Activated CD8-positive, alpha-beta memory T cell treated with anti-CD3 and anti-CD28 coated beads for 36 hours (primary cell): ENCODE measurements at regions not wholly inside any gene's neighbourhood (a gene's known extent, or its start where the extent isn't known, plus 50 kb on each side); places are given as distances from the start of the nearest gene placed in this dataset.

ENCODE experiments used
- CTCF ChIA-PET: fragments of 350-600 bp; sonication (Branson Sonifier 250); formaldehyde crosslinking; loops from one replicate; lab custom pipeline; 2021; ENCODE audit warnings: antibody characterized with exemption; lab: Charles Lee
- POLR2A ChIA-PET: fragments of 350-600 bp; sonication (Branson Sonifier 250); formaldehyde crosslinking; loops from one replicate; lab custom pipeline; 2021; ENCODE audit warnings: antibody characterized with exemption; lab: Charles Lee

- CTCF ChIA-PET = interaction anchor here (0.6 to 0.8 kb wide), 2 partner anchors 17 to 910 kb away, joined by 3 to 4 read pairs; no protein-coding TSS in a partner anchor
- POLR2A ChIA-PET = no interaction called here
Measured at GRCh38 chr9:88077071-88077617, 61.1 kb downstream of the SPATA31C2 start.

DNA sequence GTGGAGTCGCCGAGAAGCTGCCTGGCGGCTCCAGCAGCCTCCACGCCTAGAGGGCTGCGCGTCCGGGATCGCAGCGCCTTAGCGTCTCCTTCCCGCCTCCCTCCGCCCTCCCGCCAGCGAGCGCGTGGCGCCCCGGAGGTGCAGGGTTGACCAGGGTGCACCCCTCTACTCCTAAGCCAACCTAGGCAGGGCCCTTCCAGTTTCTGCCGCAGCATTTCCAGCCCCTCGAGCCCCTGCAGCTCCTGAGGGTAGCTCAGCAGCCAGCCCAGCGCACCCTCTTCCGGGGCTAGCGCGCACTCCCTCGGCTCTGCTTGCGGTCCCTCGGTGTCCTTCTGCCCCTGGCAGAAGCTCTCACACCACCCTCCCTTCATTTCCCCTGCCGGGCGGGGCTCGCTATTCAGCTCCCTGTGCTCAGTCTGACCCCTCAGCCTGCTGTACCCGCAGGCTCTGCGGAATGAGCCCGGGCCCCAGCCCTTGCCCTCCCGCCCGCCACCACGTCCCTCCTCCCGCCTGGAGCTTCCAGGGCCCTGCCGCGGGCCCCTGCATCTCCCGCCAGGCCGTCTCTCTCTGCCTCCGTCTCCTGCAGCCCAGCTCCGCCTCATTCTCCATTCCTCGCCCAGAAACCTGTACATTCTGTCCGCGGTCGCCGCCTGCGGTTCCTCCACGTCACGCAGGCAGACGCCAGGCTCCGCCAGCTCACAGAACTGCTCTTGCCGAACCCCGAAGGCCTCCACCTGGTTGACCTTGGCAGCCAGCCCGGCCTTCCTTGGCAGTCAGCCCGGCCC, 61.8 kb downstream of the SPATA31C2 start:
- CTCF ChIA-PET = interaction anchor here (0.8 kb wide), 1 partner anchor 910 kb away, joined by 3 read pairs; no protein-coding TSS in a partner anchor
- POLR2A ChIA-PET = interaction anchor here (0.5 kb wide), 1 partner anchor 787 kb away, joined by 3 read pairs; no protein-coding TSS in a partner anchor

DNA sequence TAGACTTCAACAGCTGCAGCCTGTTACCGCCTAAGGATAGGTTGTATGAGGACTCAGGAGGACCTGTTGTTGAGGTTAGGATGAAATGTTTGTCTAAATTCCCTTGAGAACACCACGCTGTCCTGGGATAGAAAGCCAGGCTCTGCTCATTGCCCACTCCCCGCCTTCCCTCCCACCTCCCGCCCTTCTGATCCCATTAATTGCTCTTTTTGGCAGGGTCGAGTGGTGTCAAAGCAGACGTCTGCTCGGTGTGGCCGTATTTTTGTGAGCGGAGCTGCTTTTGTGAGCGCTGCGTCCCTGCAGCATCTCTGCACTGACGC, 62.3 kb downstream of the SPATA31C2 start:
- ChIA-PET POLR2A (interaction anchor here (0.5 kb wide), 1 partner anchor 787 kb away, joined by 3 read pairs; no protein-coding TSS in a partner anchor), CTCF (no interaction called here)

DNA sequence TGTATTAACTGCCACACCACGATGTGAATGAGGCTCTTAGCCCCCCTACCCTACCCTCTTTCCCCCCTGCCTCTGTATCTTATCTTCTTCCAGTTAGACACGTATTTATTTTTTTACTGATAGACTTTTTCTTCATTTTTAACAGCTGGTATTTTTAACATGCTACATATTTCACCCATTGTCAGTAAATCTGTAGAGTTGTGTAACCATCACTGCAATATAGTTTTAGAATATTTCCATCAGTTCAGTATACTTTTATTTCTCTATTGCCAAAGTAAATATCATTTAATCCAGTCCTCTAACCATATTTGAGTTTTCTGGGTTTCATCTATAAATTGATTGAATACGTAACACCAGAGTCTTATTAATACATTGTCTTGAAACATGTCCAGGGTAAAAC, 62.8 kb downstream of the SPATA31C2 start:
- ChIA-PET POLR2A (no interaction called here), CTCF (no interaction called here)

- ChIA-PET CTCF (no interaction called here), POLR2A (no interaction called here)
Measured at GRCh38 chr9:88074931-88075330, 63.3 kb downstream of the SPATA31C2 start.

DNA sequence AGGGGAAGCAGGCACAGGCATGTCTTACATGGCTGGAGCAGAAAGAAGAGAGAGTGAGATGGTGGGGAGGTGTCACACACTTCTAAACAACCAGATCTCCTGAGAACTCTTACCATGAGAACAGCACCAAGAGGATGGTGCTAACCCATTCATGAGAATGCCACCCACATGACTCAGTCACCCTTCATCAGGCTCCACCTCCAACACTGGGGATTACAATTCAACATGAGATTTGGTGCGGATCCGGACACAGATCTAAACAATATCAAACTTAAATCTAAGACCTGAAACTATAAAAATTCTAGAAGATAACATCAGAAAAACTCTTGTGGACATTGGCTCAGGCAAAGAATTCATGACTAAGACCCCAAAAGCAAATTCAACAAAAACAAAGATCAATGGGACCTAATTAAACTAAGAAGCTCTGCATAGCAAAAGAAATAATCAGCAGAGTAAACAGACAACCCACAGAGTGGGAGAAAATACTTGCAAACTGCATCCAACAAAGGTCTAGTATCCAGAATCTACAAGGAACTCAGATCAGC, 65.4 kb downstream of the SPATA31C2 start:
- ChIA-PET POLR2A (no interaction called here), CTCF (no interaction called here)

DNA sequence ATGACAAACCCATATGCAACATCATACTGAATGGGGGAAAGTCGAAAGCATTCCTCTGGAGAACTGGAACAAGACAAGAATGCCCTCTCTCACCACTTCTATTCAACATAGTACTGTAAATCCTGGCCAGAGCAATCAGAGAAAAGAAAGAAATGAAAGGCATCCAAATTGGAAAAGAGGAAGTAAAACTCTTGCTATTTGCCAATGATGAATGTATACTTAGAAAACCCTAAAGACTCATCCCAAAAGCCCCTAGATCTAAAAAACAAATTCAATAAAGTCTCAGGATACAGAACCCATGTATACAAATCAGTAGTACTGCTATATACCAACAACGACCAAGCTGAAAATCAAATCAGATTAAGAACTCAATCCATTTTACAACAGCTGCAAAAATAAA, 66.9 kb downstream of the SPATA31C2 start:
- ChIA-PET CTCF (no interaction called here), POLR2A (no interaction called here)

DNA sequence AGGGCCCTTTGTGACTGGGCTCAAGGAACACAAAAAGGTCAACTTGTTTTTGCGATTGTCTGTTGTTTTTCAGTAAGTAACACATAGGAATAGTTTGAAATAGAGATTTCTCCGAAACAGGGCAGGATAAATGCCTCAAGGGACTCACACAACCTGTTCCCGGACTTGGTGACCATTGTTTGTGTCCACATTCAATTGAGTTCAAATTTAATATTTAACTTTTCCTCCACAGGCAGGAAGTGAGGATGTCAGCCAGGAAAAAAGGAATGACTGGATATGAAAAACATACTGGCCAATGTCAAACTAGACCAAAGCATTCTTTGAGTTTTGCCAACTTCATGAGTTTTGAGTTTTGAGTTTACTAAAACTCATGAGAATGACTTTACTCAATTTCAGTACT, 72.7 kb downstream of the SPATA31C2 start:
- POLR2A ChIA-PET = no interaction called here
- CTCF ChIA-PET = no interaction called here

DNA sequence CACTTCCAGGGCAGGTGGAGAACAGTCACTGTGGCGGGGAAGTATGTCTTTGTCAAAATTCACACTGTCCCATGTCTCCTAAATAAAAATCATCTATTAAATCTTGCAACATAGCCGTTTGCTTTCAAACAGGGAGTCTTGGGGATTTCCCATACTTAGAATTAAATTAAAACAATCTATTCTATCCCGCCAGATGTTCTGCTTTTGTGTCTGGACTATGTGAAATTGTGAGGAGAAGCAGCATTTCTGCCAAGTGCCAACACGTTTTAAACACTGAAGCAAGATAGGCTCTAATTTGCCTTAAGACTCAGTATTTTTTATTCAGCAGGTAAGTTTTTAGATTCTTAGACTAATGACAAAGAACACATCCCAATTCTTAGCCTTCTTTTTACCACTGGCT, 73.7 kb downstream of the SPATA31C2 start:
- CTCF ChIA-PET = no interaction called here
- POLR2A ChIA-PET = no interaction called here

DNA sequence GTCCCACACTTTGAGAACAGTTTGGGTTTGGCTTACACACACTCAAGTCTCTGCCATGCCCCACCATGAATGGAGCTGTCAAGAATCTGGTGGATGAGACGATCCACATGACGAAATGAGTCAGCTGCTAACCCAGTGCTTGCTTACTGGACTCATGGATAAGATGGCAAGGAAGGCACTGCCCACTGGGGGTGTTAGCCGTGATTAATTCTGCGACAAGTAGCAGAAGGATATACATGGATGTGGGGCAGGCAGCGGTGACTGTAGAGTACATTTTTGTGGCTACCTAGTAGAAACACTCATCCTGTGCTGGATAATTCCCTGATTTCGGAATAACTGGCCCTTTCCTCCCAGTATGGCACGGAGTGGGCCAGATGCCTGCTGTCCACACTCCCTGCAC, 77.5 kb downstream of the SPATA31C2 start:
- CTCF ChIA-PET = interaction anchor here (0.5 to 1.0 kb wide), 3 partner anchors 21 to 715 kb away, joined by 3 to 7 read pairs (median 4); no protein-coding TSS in a partner anchor
- POLR2A ChIA-PET = no interaction called here

DNA sequence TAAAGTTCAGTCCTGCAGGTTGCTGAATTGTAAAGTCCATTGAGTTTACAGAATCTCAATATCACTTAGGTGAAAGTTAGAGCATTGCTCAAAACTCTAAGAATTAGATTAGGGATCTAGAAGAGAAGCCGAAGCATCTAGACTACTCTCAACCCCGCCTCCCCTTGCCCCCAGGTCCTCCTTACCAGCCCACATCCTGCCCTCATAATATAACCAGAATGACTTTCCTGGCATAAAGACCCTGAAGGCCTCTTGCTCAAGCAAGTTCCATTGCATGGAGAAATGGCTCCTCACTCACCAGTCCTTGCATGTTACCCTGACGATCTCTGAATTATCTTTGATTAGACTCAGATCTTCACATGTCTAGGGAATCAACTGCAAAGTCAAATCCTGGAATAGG, 78.8 kb downstream of the SPATA31C2 start:
- ChIA-PET POLR2A (no interaction called here), CTCF (interaction anchor here (1.0 kb wide), 1 partner anchor 20 kb away, joined by 3 read pairs; no protein-coding TSS in a partner anchor)

GRCh38 chr9:88056876-88057275, 81.4 kb downstream of the SPATA31C2 start:
- POLR2A ChIA-PET = no interaction called here
- CTCF ChIA-PET = no interaction called here

GRCh38 chr9:88053856-88054501, 79.6 kb upstream of the CDK20 start:
- POLR2A ChIA-PET = no interaction called here
- CTCF ChIA-PET = no interaction called here

DNA sequence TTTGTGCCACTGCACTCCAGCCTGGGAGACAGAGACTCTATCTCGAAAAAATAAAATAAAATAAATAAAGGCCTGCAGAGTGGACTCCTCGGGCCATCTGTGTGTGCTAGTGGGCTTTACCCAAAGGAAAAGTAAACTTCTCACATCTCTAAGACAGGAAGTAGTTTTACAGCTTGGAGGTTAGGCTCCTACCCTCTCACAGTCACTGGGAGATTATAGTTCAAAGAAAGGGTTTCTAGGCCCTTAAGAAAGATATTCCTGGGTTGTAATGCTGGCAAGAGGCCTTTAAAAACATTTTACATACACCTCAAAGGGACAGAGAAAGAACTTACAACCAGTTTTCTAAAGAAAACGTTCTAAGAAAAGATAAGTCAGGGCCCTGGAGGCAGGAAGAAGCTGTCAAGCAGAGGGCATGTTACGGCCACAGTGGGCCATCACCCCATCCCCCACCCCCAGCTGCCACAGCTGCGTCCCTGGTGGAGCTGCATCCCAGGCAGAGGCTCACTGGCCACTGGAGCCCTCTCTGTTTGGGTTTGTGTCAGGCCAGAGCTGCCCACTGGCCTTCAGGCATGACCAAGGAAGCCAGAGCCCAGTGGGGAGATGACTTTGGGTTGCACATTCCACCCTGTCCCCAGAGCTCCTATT, 78.1 kb upstream of the CDK20 start:
- POLR2A ChIA-PET = interaction anchor here (0.6 kb wide), 1 partner anchor 482 kb away, joined by 3 read pairs; no protein-coding TSS in a partner anchor
- CTCF ChIA-PET = no interaction called here

- ChIA-PET POLR2A (no interaction called here), CTCF (no interaction called here)
Measured at GRCh38 chr9:88051138-88051537, 76.8 kb upstream of the CDK20 start.

GRCh38 chr9:88049677-88050307, 75.5 kb upstream of the CDK20 start:
- ChIA-PET POLR2A (no interaction called here), CTCF (no interaction called here)

DNA sequence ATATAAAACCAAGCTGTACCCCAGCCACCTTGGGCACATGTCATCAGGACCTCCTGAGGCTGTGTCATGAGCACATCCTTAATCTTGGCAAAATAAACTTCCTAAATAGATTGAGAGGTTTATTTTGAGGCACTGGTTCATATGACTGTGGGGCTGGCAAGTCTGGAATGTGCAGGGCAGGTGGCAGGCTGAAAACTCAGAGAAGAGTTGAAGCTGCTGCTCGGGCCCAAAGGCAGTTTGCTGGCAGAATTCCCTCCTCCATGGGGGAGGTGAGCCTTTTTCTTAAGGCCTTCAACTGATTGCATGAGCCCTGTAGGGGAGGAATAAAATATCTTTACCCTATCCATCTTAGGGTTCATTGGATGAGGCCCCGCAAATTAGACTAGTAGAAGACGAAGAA, 72.2 kb upstream of the CDK20 start:
- CTCF ChIA-PET = no interaction called here
- POLR2A ChIA-PET = no interaction called here

- ChIA-PET POLR2A (no interaction called here), CTCF (no interaction called here)
Measured at GRCh38 chr9:88045686-88046085, 71.4 kb upstream of the CDK20 start.

- POLR2A ChIA-PET = no interaction called here
- CTCF ChIA-PET = no interaction called here
Measured at GRCh38 chr9:88044200-88044599, 69.9 kb upstream of the CDK20 start.
